Activated CD4-positive, CD25-positive, alpha-beta regulatory T cell (primary cell): ENCODE measurements at regions not wholly inside any gene's neighbourhood (a gene's known extent, or its start where the extent isn't known, plus 50 kb on each side); places are given as distances from the start of the nearest gene placed in this dataset.

Experiments
- DNase-seq, 4 experiments: peaks; one replicate each; lab custom pipeline; 2025; lab: John Stamatoyannopoulos, UW

DNA sequence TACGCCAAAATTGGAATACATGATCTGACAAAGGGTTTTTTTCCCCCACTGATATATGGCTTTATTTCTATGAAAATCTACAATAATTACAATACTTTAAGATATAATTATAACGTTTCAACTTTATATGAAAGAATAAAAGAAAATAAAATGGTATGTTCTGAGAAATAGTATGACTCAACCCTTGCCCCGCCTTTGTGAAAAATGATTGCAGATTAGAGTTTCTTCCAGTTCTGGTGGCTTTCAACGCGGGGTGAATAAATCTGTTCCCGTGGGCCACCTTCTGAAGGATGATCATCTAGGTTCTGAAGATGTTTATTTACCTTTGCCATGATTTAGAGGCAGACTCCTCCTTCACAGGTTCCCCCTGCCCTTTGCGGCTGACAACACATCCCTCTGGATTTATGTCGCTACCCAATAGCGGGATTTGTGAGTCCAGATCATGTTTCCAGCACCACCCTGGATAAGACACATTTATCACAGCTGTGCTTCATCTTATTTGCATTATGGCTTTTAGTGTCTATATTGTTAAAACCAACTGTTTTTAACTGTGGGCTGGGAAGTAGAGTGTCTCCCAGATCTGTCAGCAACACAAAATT, 607.0 kb upstream of the KIRREL3 start:
- no peak for DNase-seq

GRCh38 chr11:127601578-127601977, 601.0 kb upstream of the KIRREL3 start:
- no peak for DNase-seq

GRCh38 chr11:127600674-127601073, 600.1 kb upstream of the KIRREL3 start:
- no peak for DNase-seq

DNA sequence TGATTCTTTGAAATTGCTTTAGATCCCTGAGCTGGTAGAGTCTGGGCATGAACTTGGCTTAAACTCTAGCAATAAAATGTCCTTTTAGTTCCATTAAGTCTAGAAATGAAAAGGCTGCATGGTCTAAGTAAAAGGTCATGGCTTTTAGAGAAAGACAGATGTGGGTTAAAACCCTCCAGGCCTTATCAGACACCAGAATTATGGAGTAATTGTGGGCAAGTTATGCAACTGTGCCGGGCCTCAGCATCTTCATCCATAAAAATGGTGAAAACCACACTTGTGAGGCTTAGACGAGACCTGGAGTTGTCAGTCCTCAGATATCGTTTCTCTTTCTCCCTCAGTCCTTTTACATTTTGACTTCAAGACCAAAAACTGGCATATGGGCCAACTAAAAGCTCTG, 597.9 kb upstream of the KIRREL3 start:
- no peak for DNase-seq

GRCh38 chr11:127596433-127596832, 595.9 kb upstream of the KIRREL3 start:
- DNase-seq = no peak

DNA sequence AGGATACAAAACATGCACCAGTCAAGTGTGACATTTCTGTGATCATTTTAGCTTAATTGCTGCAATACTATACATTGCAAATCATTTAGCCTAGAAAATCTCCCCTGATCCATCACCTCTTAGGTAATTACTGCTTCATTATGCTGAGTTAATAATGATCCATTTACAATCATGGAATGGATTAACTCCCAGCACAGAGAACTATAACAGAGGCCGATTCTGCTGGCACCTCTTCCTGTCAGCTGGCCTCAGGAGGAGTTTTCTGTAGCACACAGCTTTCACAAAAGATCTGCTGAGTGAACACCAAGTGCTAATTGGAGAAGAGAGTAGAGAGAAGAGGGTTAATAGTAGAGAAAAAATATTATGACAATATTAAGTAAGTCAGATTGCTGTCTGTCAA, 591.8 kb upstream of the KIRREL3 start:
- no peak for DNase-seq

DNA sequence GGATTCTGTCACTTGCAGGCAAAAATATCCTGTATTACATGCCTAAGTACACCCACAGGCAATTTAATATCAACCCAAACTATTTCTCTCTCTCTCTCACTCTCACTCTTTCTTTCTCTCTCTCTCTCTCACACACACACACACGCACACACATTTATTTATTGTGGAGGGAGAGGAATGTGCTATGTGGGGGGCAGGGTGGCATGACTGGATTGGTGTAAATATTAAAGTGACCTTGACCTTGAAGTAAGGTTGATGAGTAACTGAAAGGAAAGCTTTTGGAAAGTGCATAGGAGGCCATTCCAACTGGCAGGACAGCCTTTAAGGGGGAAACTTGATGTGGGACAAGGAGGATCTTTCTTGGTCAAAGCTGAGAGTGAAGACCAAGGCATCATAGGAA, 589.7 kb upstream of the KIRREL3 start:
- DNase-seq = no peak

GRCh38 chr11:127588431-127588830, 587.9 kb upstream of the KIRREL3 start:
- no peak for DNase-seq

DNA sequence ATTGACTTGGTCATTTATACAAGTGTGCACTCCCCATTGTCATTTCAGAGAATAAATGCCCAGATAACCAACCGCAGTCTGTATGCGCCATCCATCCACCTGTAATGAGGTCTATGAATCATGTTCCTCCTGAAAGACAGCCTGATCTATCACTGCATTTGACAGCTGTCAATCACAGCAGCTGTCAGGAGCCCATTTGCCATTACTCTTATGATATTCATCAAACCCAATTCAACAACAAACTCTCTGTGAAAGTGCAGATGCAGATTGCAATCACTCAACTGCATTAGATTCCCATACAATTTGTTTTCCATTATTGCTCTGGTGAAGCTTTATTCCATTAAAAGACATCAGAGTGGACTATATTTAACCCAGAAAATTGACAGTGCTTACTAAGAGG, 586.9 kb upstream of the KIRREL3 start:
- no peak for DNase-seq

DNA sequence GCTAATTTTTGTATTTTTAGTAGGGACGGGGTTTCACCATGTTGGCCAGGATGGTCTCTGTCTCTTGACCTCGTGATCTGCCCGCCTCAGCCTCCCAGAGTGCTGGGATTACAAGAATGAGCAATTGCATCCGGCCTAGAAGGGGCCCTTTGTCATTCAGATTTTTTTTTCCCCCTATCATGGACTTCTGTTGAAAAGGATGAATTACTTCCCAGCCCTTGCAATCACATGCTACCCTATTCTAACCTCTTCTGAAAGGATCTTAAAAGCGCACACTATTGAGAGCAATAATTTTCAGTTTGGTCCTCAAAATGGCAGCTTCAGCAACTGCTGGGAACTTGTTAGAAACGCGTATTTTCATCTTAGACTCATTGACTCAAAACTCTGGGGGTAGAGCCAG, 575.6 kb upstream of the KIRREL3 start:
- DNase-seq = no peak

DNA sequence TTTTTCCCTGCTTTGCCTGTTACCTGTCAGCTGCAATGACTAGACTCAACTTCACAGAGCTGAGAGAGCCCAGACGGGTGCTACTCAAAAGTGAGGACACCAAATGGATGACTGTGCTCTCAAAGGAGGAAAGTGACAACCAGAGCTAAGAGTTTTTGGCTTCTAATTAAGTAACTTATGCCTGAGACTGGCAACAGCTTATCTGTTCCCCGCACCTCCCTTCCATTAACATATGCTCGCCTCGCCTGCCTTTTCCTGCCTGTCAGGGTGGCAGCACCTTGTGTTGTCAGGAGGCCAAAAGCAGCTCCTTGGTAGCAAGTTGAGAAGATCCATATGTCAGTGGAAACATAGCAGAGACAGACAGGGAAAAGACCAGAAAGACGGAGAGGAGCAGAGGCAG, 573.9 kb upstream of the KIRREL3 start:
- no peak for DNase-seq

DNA sequence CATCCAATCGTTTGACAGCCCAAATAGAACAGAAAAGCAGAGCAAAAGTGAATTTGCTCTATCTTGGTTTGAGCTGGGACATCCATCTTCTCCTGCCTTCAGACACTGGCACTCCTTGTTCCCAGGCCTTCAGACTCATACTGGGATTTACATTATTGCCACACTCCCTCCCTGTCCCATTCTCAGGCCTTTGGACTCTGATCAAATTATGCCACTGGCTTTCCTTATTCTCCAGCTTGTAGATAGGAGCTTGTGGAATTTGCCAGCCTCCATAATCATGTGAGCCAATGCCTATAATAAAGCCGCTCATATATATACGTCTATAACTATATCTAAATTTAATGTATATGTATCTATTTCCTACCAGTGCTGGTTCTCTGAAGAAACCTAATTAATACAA, 568.3 kb upstream of the KIRREL3 start:
- no peak for DNase-seq

DNA sequence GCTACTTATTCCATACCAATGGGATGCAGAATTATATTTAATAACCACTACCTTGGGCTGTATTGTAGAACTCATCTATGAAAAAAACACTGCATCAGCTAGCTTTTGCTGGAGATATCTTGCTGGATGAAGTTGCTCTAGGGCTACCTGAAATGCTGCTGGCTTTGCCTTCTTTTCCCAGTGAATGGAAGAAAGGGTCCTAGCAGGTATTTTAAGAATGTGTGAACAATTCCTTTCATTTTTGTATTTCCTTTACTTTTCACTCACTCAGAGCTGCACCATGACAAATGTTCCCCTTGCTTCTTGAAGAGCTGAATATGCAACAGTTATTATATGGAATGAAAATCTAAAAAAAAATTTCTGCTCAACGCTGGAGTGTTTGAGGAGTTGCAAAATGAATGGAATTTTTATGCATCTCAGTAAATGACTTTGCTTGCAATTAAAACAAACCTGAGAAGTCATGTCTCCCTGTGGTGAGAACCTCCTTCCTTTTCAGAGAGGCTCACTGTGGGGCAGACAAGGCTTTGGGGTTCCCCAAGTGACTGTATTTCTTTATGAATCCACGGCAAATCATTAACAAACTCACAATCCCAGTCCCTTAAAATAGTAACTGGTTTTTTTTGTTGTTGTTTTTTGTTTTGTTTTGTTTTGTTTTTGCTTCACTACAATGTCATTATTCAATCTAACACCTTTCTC, 566.8 kb upstream of the KIRREL3 start:
- no peak for DNase-seq

DNA sequence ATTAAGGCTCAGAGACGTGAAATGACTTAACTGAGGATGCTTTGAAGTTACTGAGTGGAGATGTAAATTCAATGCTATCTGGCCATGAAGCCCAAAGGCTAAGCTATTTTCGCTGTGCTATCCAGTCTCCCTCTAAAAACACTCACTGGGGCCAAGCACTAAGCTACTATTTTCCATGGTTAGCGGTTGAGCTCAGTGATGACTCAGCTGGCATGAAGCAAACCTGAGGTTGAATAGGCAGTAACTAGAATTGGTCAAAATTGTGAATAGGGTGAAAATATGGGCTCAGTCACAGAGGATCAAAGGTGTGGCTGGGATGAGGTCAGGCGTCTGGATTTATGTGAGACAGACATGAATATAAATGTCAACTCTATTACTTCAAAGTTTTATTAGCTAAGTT, 564.2 kb upstream of the KIRREL3 start:
- no peak for DNase-seq

DNA sequence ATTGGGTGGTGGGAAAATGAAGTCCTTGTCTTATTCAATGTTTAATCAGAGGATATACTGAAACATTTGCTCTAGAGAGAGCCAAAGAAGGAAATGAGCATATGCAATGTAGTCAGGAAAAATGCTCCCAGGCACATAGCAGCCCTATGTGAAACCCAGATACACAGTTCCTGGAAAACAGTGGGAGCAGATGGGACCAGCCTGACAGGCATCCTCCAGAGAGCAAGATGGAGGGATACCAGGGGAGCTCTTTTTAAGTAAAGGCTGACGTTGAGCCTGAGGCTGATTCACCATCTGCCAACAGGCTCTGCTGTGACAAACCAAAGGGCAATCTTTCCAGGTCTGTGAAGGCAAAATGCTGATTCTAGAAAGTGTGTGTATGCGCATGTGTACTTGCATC, 559.4 kb upstream of the KIRREL3 start:
- no peak for DNase-seq

GRCh38 chr11:127552446-127552845, 551.9 kb upstream of the KIRREL3 start:
- DNase-seq = no peak

GRCh38 chr11:127531167-127531566, 530.6 kb upstream of the KIRREL3 start:
- DNase-seq = no peak

DNA sequence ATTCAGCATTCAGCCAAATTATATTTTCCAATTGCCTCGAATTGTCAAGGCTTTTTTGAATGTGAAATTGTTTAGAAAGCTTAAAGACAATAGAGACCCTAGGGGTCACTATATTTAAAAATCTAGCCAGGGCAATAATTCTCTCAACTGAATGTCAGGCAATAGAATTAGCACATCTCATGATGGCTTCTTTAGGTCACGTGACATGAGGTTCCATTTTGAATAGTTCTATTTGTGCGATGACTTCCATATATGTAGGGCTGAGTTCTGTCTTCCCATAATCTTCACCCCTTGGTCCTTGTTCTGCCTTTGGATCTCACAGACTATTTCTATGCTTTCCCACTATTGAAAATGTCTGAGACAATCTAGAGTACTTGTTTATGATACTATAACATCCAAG, 527.7 kb upstream of the KIRREL3 start:
- DNase-seq = no peak

GRCh38 chr11:127524618-127525017, 524.0 kb upstream of the KIRREL3 start:
- DNase-seq = no peak

DNA sequence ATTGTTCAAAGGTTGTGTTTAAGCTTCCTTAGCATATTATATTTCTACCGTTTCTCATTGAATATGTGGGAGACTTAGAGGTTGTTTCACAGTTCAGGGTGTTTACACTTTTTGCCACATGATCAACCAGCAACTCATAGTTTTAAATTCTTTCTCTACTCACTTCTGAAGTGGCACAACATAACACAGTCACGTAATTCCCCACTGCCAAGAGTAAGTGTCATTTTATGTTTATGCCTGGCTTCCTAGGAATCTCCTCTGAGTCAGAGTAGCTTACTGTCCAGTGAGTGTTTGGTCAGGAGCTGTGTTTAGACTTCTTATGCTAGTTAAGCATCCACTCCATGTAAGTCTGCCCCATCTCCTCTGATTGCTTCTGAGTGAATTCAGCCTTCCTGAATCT, 520.8 kb upstream of the KIRREL3 start:
- DNase-seq = no peak

GRCh38 chr11:127507851-127508250, 507.3 kb upstream of the KIRREL3 start:
- DNase-seq = no peak

DNA sequence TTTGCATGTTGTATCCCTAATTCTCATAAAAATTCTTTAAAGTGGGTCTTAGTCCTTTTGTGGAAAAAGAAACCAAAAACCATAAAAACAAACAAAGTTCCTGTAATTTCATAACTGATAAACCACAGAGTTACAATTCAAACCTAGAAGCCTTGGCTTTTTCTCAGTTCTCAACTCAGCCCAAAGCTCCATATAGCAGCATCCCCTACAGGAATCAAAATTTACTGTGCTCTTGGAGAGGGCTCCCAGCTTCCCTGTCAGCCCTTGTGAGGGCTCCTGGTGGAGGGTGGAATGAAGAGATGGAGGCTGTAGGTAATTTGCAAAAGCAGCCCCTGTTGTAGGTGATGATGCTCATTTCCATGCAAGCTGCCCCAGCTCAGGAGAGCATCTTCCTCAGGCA, 506.1 kb upstream of the KIRREL3 start:
- no peak for DNase-seq

DNA sequence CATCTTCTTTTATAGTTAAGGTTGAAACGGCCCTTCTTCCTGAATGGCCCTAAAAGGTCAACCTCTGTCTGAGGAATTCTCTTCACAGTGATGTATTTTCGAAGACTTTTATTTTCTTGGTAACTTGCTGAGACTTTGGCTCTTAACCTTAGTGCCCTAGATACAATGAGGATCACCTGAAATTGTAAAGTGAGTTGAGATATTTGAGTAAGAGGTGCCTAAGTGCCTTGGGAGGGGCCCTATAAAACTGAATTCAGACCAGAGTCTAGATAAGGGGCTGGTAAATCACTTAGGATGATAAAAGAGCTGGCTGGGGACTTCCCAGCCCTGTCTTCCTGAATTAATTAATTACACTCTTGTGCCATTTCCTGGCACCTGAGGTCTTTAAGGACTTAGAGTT, 505.6 kb upstream of the KIRREL3 start:
- DNase-seq = no peak

DNA sequence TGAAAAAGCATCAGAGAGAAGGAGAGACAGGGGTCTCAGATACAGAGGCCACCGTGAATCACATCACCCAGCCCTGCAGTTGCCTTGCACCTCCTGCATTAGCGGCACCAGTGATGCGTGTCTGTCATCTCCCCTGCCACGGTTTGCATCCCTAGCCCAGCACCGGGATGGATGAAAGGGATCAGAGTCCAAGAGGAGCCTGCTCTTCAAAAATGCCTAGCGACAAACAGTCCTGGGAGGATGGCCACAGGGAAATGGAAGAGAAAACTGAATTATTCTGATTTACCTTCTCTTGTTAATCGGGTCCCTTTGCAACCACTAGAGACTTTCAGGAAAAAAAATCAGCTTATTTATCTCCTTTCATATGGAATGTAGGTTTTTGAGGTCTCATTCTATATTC, 495.6 kb upstream of the KIRREL3 start:
- no peak for DNase-seq
